HG02852 (cell line): ENCODE measurements at regions not wholly inside any gene's neighbourhood (a gene's known extent, or its start where the extent isn't known, plus 50 kb on each side); places are given as distances from the start of the nearest gene placed in this dataset.
A peak's percentile ranks its signal among the peaks of the same experiment; 100 is the strongest.

Experiments used
- ATAC-seq: cut with Tn5 transposase; IDR thresholded peaks from one replicate; pipeline ENCODE4 v1.9.1; 2021; ENCODE audit warnings: mild to moderate bottlenecking, moderate library complexity; ENCODE audit not compliant: unreplicated experiment

DNA sequence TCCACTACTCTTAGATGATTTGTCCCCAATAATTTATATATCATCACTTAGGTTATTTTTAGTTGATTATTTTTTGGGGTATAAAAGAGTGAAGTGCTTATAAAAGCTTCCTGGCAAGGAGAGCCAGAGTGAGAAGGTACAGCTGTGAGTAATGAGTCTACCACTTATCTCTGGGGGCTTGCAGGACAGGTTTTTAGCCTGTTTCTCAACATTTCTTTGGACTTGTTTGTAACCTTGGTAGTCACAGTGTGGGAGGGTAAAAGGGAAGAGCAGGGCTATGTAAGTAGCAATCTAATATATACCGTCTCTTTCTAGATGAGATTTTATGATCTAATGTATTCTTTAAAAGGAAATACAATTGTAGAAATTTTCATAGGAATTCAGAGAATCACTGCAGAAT is 321.3 kb upstream of the GOLIM4 start:
- no peak for ATAC-seq

DNA sequence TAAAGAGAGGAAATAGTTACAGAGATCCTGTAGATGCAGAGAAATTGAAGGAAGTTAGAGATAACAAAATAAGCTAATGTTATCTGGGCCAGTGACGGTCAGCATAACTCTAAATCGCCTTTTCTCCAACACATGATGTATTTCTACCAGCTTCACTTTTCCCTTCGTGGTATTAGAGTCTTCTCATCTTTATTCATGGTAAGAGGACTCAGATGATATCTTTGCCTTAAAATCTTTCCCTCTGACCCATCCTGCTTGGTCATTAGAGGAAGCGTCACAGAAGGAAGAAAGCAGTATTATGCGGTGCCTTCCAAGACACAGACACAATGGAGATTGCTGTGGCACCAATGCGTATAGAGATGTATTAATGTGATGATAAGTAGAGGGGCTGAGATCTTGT is 320.7 kb upstream of the GOLIM4 start:
- no peak for ATAC-seq

DNA sequence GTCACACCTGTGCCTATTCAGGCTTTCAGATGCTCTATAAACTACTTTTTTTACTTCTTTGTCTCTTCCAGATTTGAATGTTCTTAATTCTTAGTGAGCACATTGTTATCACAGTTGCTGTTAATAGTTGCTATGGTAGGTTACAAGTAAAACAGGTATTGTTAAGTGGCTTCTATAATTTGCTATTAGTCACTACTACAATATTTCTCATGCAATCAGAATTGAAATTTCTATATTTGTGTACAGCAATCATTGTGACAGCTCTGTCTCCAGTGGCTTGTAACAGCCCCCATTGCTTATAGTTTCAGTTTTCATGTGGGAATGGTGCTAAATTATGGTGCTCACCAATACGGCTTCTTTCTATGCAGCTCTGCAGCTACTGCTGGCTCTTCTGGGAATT is 318.4 kb upstream of the GOLIM4 start:
- peak; percentile 61 for ATAC-seq

DNA sequence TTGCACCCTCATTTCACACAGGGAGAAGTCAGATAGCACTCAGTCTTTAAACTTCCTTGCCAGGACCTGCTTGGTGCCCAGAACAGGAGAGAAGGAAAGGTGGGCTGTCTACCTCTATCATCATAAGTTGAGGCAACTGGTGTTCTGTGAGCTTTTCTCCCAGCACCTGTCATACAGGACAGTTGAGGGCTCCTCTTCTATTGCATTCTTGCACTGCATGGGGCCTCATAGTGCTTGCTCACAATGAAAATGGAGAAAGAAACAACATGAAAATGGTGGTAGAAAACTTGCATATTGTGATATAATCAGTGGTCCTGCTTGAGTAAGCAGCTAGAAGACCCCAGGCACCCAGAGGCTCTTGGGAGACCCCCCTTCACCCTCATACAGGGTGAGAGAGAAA is 311.7 kb upstream of the GOLIM4 start:
- no peak for ATAC-seq

DNA sequence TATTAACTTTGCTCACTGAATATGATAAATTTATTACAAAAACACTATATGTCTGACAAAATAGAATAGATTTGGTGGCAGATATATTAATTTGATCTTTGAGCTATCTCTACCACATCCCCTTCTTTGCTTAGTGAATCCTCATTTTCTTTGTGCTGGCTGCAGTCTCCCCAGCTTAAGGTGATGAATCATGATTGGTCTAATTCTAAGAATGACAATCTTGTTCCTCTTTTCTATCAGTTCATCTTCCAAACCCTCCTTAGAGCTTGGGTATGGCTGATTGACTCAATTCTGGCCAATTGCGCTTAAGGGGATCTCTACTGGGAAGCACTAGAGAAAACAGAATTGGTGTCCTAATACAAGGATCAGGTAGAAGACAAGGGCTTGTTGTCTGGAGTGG is 309.6 kb upstream of the GOLIM4 start:
- ATAC-seq = no peak

DNA sequence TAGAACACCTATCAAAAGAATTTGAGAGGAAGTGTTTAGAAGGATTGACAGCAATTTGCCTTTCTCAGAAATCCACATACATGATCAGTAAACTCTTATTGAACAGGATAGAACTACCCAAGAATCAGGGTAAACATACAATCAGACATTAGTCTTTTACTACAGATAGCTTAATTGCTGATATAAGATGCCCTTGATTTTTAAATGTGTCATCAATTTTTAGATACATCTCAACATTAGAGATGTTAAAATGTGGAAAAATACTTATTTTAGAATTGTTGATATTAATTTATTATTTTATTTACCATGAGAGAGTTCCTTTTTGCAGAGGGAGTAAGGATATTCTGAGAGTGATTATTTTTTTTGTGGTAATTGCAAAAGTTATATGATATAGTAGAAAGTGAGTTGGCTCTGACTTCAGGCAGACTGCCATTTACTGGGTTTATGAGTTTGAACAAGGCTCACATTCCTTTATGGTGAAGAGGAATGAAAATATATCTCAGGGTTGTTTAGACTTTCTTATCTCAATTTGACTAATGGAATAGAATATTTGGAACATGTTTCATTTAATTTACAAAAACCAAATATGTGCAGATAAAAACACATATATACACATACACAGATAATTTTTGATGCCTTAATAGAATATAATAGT is 302.8 kb upstream of the GOLIM4 start:
- no peak for ATAC-seq

DNA sequence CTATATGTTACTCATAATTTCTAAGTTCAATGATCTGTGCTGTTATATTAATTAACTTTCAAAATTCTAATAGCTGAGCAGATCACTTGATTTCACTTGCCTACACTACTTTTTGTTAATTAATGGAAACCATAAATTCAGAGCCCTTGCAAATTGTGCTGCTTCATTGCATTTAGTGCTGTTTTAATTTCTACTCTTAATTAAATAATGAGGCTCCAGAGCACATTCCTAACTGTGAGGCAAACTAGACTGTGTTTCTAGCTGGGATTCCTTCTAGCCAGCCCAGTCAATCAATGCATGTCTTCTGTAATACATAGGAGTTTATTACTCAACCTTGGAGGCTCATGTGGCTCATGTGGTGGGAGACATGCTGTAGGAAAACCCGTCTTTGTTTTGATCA is 301.1 kb upstream of the GOLIM4 start:
- ATAC-seq = no peak

DNA sequence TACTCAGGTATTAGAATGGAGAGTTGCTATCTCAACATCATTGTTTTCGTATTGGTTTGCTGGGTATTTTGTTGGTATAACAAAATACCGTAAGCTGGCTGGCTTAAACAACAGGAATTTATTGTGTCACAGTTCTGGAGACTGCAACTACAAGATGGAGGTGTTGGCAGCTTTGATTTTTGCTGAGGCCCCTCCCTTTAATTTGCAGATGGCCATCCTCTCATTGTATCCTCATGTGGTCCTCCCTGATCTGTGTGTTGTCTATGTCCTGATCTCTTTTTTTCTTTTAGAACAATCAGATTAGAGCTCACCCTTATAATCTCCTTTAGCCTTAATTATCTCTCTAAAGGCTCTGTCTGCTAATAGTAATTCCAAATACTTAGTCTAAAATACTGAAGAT is 299.8 kb upstream of the GOLIM4 start:
- no peak for ATAC-seq

DNA sequence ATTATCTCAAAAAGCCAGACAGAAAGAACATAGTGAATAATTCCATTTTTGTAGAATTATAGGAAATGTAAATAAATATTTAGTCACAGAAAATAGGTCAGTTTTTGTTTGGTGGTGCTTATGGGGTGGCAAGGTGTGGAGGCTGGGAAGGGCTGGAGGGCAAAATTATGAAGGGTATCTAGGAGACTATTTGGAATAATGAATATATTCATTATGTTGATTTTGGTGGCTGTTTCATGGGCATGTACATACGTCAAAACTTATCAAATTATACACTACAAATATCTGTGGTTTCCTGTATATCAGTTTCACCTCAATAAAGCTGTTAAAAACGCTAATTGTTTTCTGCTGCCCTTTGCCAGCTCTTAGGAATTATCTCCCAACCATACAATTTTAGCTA is 298.7 kb upstream of the GOLIM4 start:
- ATAC-seq = no peak

DNA sequence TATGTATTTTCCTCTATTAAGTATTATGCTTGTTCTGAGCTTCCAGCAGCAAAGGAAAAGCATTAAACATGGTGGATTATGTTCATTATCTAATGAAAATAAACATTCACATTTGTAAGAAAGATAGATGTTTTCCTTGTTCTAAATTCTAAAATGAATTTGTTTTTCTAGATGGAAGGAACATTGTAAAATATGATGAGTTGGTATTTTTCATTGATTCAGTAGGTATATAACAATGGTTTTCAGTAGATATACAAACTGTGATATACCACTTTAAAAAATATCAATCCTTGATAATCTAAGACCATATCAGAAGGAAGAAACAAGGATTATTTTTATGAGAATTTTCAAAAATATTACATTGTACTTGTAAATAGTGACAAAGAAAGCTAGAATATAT is 290.6 kb upstream of the GOLIM4 start:
- no peak for ATAC-seq

DNA sequence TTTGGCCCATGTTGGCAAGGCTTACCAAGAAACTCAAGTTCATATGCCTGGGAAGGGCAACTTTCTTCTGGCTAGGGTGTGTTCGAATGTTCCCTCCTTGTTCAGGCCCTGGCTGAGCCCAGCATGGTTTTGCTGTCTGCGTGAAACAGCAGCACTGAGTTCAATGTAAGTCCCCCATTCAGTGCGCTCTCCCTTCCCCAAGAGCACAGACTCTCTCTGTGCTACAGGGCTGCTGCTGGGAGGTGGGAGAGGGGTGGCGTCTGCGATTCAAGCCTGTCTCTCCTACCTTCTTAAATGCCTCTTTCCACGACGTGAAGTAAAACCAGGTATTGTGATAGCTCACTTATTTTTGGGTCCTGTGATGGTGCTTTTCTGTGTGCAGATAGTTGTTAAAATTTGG is 289.3 kb upstream of the GOLIM4 start:
- ATAC-seq = no peak

DNA sequence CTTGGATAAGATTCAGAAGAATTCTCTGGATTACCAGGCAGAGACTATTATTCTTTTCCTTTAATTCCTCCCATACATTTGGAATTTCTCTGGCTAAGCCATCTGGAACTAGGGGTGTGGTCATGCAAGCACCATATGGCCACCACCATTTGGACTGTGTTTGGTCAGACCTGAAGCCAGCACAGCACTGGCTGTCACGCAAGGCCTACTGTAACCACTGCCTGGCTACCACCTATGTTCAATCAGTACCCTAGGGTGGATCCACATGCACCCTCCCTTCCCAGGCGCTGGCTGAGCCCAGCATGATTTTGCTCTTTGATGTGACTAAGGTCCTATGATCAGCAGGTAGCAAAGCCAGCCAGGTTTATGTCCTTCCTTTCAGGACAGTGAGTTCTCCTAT is 287.8 kb upstream of the GOLIM4 start:
- no peak for ATAC-seq

DNA sequence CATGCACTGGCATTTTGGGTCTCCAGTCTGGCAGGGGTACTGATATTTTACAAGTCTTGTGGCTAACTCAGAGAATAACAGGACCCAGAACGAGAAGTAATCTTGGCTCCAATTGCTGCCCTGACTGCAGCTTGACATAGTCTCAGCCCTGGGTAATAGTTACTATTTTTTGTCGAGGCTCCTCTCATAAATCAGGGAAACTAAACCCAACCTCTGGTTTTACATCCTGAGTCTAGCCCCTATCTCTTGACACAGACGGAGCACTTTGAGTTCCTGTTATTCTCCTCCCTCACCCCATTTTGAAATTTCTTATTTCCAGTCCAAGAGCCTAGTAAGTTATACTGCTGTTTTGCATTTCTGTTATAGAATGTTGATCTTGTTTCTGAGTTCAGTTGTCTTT is 276.1 kb upstream of the GOLIM4 start:
- no peak for ATAC-seq

DNA sequence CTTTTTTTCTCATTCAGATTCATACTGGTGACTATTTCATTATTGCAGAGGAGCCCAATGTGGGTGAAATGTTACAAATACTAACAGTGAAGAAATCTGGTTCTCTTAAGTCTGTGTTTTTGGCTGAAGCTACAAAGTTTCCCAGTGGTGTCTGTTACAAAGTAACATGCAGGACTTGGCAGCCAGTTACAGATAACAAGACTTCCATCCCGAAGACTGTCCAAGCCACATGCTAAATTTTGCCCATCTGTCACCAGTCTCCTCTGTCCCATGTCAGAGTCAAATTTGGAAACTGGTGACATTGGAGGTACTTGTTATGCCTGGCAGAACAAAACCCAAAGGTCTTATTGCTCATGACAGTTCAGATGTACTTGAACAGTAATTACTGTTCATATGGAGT is 269.2 kb upstream of the GOLIM4 start:
- ATAC-seq = no peak

DNA sequence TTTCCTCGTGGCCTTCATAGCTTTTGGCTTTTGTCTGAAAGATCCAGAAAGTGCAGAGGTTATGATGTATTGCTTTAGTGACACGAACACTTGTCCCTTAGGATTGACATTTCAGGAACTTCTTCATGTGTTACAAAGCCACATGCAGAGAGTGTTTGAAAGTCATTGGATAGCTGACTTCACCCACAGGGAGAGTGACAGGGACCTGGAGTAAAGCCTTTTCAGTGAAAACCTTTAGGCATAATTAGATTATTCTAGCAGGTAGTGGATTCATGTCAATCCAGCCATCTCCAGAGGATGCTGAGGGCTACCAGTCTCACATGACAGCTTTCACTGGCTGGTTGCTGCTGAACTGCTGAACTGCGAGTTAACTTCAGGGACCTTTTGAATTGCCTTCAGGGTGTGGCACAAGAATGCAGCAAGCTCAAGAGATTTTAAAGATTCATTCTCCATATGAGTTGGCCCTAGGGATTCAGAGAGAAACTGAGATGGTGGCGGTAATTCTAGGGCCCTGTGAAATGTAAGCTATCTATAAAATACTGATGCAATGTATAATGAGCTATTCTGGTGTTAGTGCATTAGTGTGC is 267.0 kb upstream of the GOLIM4 start:
- no peak for ATAC-seq

DNA sequence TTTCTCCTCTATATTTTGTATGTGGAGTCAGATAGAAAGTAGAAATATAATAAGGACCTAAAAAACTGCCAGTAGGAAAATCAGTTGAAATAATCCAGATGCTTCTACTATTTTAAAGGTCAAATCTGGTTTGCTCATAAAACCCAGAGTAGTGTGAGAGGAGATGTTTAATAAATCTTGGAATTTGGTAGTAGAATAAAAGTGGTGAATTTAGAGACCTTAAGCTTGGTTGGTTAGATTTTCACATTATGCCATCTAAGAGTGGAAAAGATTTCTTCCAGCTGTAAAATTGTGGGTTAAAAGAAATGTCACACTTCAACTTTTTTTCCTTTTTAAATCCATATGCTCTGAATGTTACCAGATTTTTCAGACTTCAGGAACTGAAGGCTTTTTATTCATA is 266.4 kb upstream of the GOLIM4 start:
- no peak for ATAC-seq

DNA sequence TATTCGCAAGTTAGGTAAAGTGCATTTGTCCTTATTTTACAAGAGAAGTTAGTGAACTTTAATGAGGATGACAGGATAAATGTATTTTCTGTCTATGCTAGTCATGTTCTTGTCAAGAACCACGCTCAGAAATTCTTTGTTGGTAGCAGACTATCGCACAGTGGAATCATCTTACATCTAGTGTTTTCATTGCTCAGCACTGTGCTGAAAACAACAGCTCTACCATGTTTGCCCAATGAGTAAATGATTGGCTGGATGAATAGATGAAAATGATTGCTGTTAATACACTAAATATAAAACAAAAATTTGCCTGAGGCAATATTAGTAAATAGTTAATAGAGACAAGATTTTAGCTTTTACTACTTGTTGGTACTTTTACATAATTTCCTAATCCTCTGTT is 265.3 kb upstream of the GOLIM4 start:
- no peak for ATAC-seq

DNA sequence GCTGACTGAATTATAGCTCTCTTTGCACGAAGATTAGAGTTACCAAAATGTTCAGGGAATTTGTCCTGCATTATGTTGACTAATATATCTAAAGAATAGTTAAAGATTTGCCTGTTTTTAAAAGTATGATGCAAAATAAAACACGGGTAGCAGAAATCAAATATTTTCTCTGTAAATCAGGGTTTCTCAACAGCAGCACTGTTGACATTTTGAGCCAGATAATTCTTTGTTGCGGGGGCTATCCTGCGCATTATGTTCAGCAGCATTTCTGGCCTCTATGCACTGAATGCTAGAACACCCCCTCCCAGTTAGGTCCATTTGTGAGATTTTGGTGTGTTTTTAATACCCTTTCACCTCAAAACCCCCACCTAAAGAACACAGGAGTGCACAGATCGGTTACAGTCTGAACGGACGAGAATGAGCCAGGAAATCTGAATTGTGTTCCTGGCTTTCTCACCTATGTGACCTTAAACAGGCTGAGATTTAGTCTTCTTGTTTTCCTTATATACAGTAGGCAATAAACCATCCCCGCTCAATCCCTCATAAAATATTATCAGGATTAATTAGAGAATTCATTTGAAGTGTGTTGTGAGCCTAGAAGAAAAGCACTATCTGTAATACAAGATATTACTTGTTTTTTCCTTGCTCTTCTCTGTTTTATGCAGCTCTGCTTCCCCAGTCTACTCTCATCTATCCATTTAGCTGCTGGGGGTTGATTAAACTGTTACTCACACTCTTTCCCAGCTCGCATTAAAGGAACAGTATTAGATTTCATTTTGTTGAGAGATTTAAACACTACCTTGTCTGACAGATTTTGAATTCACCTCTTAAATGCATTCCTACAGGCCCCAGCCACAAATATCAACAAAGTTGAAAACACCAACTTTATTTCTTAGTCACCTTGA is 247.5 kb upstream of the GOLIM4 start:
- no peak for ATAC-seq

DNA sequence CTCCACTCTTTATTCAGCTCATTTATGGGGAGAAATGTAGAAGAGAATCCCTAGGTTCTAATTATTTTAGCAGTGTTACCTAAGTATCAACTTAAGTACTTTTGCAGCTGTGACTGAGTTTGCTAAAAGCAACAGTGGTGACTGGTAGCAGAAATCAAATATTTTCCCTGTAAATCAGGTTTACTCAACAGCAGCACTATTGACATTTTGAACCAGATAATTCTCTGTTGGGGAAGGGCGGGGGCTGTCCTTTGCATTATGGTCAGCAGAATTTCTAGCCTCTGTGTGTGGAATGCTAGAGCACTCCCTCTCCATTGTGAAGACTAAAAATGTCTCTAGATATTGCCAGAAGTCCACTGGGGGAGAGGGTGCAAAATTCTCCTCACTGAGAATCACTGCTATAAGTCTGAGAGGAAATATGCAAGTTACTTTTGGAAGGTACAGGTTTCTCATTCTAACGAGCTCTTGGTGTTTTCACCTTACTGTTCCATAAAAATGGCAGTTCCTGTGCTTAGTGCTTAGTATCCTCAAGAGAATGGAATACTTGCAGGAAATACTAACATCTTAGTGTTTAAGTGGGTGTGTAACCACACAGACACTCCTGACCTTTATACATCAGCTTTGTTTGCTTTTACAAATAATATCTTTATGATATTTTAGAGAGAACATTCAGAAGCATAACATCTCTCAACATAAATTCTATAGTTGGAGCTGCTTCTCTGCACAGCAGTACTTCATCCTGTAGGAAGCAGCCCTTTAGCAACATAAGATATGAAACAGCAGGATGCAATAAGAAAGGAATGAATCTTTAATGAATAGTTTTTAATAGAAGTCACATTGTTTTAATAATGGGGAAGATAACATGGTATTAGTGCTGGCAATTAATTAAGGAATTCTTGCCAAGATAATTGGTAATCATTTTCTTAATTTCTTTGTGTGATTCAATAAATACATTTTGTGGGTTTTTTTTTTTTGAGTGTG is 246.5 kb upstream of the GOLIM4 start:
- no peak for ATAC-seq

DNA sequence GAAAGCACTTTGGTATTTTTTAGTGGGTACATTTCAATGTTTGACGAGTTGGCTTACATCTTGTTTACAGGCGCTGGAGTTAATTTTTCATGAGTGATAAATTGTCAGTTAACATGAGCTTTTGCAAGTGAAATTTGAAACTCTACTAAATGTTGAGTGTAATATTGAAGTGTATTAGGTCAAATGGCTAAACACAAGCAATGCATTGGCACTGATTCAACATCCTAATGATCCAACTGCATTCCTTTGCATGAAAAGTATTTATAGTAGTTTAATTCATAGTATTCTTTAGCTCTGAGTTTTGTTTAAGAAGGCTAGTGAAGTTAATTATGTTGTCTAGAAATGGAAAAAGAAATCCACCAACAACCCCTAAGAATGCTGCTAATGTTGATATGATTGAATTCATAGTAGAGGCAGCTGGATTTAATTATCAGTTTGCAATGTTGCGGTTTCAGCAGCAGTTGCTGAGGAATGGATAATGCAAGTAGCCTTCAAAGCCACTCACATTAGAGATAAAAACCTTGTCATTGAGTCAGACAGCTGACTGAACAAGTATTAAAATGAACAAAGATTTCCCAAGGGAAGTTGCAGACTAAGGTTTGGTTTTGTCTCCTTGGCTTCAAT is 245.6 kb upstream of the GOLIM4 start:
- no peak for ATAC-seq

DNA sequence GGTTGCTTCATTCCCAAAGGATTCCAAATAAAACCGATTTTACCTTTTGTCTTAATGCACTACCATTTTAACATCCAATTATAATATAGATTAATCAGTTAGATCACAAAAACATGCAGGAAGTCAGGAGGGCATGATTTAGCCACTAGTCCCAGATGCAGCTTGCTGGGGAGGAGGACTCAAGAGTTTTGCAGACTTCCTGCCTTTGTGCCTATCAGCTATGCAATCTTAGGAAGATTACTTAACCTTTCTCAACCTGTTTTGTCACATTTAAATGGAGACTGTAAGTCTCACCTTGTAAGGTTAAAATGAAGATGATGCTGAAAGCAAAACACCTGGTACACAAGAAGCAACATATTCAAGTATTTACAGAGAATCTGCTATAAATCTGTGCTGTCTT is 242.4 kb upstream of the GOLIM4 start:
- no peak for ATAC-seq
